HG02884 (cell line): ENCODE measurements at regions not wholly inside any gene's neighbourhood (a gene's known extent, or its start where the extent isn't known, plus 50 kb on each side); places are given as distances from the start of the nearest gene placed in this dataset.

Experiments
- ATAC-seq: cut with Tn5 transposase; IDR thresholded peaks from one replicate; pipeline ENCODE4 v1.9.1; 2021; ENCODE audit warnings: mild to moderate bottlenecking, moderate library complexity; ENCODE audit not compliant: unreplicated experiment

- no peak for ATAC-seq
Measured at GRCh38 chr3:22451501-22451900, 700.5 kb upstream of the ZNF385D start.

- no peak for ATAC-seq
Measured at GRCh38 chr3:22453906-22454535, 703.0 kb upstream of the ZNF385D start.

- no peak for ATAC-seq
Measured at GRCh38 chr3:22469995-22470394, 719.0 kb upstream of the ZNF385D start.

- no peak for ATAC-seq
Measured at GRCh38 chr3:22471557-22471956, 720.5 kb upstream of the ZNF385D start.

GRCh38 chr3:22474706-22475445 lies 723.9 kb upstream of the ZNF385D start:
- ATAC-seq: no peak

- no peak for ATAC-seq
Measured at GRCh38 chr3:22475665-22476240, 724.7 kb upstream of the ZNF385D start.

GRCh38 chr3:22476976-22477375 lies 726.0 kb upstream of the ZNF385D start:
- ATAC-seq: no peak

- ATAC-seq: no peak
Measured at GRCh38 chr3:22485954-22486353, 717.2 kb upstream of the UBE2E2 start.

- no peak for ATAC-seq
Measured at GRCh38 chr3:22490747-22491146, 712.4 kb upstream of the UBE2E2 start.

- no peak for ATAC-seq
Measured at GRCh38 chr3:22491344-22491743, 711.8 kb upstream of the UBE2E2 start.

GRCh38 chr3:22492342-22492741 lies 710.8 kb upstream of the UBE2E2 start:
- ATAC-seq: no peak

GRCh38 chr3:22495241-22495640 lies 707.9 kb upstream of the UBE2E2 start:
- ATAC-seq: no peak

- ATAC-seq: no peak
Measured at GRCh38 chr3:22495791-22496190, 707.3 kb upstream of the UBE2E2 start.

GRCh38 chr3:22496641-22497040 lies 706.5 kb upstream of the UBE2E2 start:
- ATAC-seq: no peak

- ATAC-seq: no peak
Measured at GRCh38 chr3:22506871-22507270, 696.3 kb upstream of the UBE2E2 start.

- ATAC-seq: no peak
Measured at GRCh38 chr3:22507709-22508108, 695.4 kb upstream of the UBE2E2 start.

- no peak for ATAC-seq
Measured at GRCh38 chr3:22523925-22524324, 679.2 kb upstream of the UBE2E2 start.

- no peak for ATAC-seq
Measured at GRCh38 chr3:22526266-22526837, 676.8 kb upstream of the UBE2E2 start.

- no peak for ATAC-seq
Measured at GRCh38 chr3:22536541-22536940, 666.6 kb upstream of the UBE2E2 start.

- ATAC-seq: no peak
Measured at GRCh38 chr3:22537560-22537959, 665.6 kb upstream of the UBE2E2 start.

- ATAC-seq: no peak
Measured at GRCh38 chr3:22542311-22542710, 660.8 kb upstream of the UBE2E2 start.
